GM12873 (cell line): ENCODE measurements at regions not wholly inside any gene's neighbourhood (a gene's known extent, or its start where the extent isn't known, plus 50 kb on each side); places are given as distances from the start of the nearest gene placed in this dataset.

Experiments used
- TF ChIP-seq, protein P1 (sequence below): IDR thresholded peaks from 2 replicates; pipeline ENCODE4 v1.5.1; 2012; ENCODE audit warnings: low read depth, mild to moderate bottlenecking, moderate library complexity, low read length, control low read depth; ENCODE audit not compliant: insufficient read depth; ENCODE audit errors: missing control alignments

DNA sequence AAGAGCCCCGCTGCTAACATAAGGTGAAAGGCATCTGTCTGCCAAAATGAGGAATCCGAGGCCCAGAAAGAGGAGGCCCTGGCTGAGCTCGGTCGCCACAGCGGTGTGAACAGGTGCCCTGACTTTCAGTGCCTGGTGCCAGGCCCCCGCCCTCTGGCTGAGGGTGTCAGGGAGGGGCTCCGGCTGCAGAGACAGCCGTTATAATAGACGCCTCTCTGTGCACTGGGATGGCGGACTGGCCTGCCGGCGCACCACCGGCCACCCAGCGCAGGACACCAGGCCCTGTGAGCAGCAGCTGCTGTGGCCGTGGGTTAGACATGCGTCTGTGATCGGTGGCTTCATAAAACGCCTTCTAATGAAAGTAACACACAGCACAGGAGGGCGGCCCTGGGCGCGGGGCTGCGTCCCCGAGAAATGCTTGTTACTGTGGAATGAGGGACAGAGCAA, 51.4 kb upstream of the ACTRT2 start:
- TF ChIP-seq, protein P1, sequence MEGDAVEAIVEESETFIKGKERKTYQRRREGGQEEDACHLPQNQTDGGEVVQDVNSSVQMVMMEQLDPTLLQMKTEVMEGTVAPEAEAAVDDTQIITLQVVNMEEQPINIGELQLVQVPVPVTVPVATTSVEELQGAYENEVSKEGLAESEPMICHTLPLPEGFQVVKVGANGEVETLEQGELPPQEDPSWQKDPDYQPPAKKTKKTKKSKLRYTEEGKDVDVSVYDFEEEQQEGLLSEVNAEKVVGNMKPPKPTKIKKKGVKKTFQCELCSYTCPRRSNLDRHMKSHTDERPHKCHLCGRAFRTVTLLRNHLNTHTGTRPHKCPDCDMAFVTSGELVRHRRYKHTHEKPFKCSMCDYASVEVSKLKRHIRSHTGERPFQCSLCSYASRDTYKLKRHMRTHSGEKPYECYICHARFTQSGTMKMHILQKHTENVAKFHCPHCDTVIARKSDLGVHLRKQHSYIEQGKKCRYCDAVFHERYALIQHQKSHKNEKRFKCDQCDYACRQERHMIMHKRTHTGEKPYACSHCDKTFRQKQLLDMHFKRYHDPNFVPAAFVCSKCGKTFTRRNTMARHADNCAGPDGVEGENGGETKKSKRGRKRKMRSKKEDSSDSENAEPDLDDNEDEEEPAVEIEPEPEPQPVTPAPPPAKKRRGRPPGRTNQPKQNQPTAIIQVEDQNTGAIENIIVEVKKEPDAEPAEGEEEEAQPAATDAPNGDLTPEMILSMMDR, result no peak

DNA sequence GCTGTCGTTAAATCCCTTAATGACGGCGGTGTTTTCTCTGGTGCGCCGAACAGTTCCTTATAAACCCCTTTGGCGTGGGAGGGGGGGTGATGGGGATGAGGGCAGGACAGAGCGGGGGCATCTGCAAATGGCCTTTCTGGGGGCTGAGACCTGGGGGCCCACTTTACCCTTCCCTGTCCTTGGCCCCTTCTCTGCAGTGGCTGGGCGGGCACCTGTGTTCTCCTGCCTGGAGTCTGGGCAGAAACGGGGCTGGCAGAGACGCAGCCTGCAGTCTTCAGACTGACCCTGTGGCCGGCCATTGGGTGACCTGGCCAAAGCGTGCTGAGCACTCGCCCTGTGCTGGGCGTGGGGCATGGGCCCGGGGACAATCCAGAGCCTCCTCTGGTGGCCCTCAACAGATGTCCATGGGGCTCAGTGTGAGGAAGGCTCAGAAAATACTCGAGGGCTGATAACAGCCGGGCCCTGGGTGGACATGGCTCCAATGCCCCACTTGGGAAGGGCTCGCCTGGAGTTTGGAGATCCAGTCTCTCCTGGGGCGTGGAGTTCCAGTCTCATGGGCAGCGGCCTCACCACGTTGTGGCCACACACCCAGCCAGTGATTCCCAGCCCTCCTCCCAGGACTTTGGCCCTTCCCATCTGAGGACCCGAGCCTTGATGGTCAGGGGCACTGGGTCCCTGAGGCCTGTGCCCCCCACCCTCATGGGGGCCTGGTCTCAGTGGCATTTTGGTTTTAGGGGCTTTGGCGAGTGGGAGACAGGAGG, 50.8 kb upstream of the ACTRT2 start:
- TF ChIP-seq, protein P1, result no peak

DNA sequence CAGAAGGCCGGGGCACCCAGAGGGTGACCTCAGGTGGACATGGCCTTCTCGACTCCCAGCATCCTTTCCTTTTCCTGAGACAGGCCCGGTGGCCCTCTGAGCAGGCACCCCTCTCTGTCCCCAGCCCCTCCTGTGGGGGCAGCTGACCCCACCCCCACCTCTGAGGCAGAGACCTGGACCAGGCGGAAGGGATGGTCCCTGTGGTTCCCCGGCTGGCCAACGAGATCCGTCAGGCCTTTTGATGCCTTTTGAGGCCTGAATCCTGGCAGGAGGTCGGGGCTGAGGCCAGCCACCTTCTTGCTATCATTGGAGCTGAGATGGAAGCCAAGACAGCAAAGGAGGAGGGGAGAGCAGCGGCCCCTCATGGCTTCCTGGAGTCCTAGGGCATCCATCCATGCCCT, 50.2 kb upstream of the ACTRT2 start:
- TF ChIP-seq, protein P1, result no peak
